ENCODE measurements at regions not wholly inside any gene's neighbourhood (a gene's known extent, or its start where the extent isn't known, plus 50 kb on each side); places are given as distances from the start of the nearest gene placed in this dataset.

GRCh38 chr20:24406750-24407149 is 62.7 kb upstream of the SYNDIG1 start:
- H3K4me3 ChIP-seq: no peak overlapping the region
- DNase-seq: no peak
- no peaks in the 10 kb centered on the region for H3K27me3 ChIP-seq
- TF ChIP-seq, protein P1, sequence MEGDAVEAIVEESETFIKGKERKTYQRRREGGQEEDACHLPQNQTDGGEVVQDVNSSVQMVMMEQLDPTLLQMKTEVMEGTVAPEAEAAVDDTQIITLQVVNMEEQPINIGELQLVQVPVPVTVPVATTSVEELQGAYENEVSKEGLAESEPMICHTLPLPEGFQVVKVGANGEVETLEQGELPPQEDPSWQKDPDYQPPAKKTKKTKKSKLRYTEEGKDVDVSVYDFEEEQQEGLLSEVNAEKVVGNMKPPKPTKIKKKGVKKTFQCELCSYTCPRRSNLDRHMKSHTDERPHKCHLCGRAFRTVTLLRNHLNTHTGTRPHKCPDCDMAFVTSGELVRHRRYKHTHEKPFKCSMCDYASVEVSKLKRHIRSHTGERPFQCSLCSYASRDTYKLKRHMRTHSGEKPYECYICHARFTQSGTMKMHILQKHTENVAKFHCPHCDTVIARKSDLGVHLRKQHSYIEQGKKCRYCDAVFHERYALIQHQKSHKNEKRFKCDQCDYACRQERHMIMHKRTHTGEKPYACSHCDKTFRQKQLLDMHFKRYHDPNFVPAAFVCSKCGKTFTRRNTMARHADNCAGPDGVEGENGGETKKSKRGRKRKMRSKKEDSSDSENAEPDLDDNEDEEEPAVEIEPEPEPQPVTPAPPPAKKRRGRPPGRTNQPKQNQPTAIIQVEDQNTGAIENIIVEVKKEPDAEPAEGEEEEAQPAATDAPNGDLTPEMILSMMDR (IDR thresholded peaks at IDR 0.05): no peak
- no peak for TF ChIP-seq POLR2A (IDR thresholded peaks at IDR 0.05)
- no peak overlapping the region for H3K27ac ChIP-seq
- no peaks in the 10 kb centered on the region for H3K36me3 ChIP-seq
- no peaks in the 10 kb centered on the region for H3K4me1 ChIP-seq
- H3K9me3 ChIP-seq: no peaks in the 10 kb centered on the region

DNA sequence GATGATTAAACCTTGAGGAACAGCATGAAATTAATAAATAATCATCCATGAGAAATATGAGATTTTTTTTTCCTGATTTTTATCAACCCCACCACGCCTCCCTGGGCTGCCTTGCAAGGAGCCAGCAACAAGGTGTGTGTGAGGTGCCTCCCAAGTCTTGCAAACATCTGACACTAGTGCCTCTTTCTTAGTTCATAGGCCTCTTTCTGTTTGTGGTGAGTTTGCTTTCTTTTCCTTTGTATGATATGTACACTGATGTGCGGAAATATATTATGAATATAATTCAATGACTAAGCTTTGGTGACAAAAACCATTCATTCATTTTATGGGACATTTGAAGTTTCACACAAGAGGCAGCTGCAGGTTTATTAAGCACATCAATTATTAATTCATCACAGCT is 63.2 kb upstream of the SYNDIG1 start:
- no peak for TF ChIP-seq POLR2A (IDR thresholded peaks at IDR 0.05)
- TF ChIP-seq, protein P1 (IDR thresholded peaks at IDR 0.05): no peak
- H3K27ac ChIP-seq: no peak overlapping the region
- H3K9me3 ChIP-seq: no peaks in the 10 kb centered on the region
- no peak for DNase-seq
- no peaks in the 10 kb centered on the region for H3K27me3 ChIP-seq
- H3K4me1 ChIP-seq: no peaks in the 10 kb centered on the region
- H3K4me3 ChIP-seq: no peak overlapping the region
- no peaks in the 10 kb centered on the region for H3K36me3 ChIP-seq

- H3K4me3 ChIP-seq: no peak overlapping the region
- no peaks in the 10 kb centered on the region for H3K9me3 ChIP-seq
- no peaks in the 10 kb centered on the region for H3K36me3 ChIP-seq
- H3K27me3 ChIP-seq: no peaks in the 10 kb centered on the region
- no peaks in the 10 kb centered on the region for H3K4me1 ChIP-seq
- TF ChIP-seq, protein P1 (IDR thresholded peaks at IDR 0.05): no peak
- TF ChIP-seq POLR2A (IDR thresholded peaks at IDR 0.05): no peak
- no peak overlapping the region for H3K27ac ChIP-seq
- no peak for DNase-seq
These were observed 63.6 kb upstream of the SYNDIG1 start for GRCh38 chr20:24405810-24406209.

DNA sequence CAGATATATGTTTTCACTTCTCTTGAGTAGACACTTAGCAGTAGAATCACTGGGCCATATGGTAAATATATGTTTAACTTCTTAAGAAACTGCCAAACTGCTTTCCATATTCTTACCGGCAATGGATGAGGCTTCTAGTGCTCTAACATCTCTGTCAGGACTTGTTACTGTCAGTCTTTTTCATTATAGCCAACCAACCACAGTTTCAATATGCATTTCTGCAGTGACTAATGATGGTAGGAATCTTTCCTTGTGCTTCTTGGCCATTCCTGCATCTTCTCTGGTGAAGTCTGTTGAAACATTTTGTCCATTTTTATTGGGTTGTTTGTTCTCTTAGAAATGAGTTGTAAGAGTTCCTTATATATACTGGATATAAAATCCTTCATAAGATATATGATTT is 66.0 kb upstream of the SYNDIG1 start:
- Histone ChIP-seq H3K27me3 (no peaks in the 10 kb centered on the region), H3K4me1 (no peaks in the 10 kb centered on the region)
- no peak for TF ChIP-seq POLR2A (IDR thresholded peaks at IDR 0.05)
- TF ChIP-seq, protein P1 (IDR thresholded peaks at IDR 0.05): no peak

DNA sequence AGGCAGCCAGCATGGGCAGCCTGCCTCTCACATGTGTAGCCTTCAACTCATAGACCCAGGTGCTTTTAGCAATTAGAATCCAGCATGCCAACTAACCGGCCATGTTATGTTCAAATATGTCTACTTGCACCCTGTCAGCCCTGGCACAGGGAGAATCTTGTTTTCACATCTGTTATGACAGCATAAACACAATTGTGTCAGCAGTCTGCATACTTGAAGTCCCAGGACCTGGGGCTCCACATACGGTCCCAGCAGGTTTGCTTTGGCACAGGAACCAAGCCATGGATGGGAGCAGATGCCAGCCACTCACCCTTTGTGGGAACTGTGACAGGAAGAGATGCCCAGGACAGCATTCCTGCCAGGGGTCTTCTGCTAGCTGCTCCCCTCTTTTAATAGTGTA is 67.2 kb upstream of the SYNDIG1 start:
- no peaks in the 10 kb centered on the region for H3K4me1 ChIP-seq
- no peaks in the 10 kb centered on the region for H3K36me3 ChIP-seq
- H3K4me3 ChIP-seq: no peak overlapping the region
- no peaks in the 10 kb centered on the region for H3K27me3 ChIP-seq
- no peak overlapping the region for H3K27ac ChIP-seq
- TF ChIP-seq, protein P1 (IDR thresholded peaks at IDR 0.05): no peak
- TF ChIP-seq POLR2A (IDR thresholded peaks at IDR 0.05): no peak
- no peaks in the 10 kb centered on the region for H3K9me3 ChIP-seq
- no peak for DNase-seq

More for the DNA sequence above, 66.0 kb upstream of the SYNDIG1 start:
- H3K4me3 ChIP-seq: no peak overlapping the region
- H3K9me3 ChIP-seq: no peaks in the 10 kb centered on the region
- no peak for DNase-seq
- H3K27ac ChIP-seq: no peak overlapping the region
- no peaks in the 10 kb centered on the region for H3K36me3 ChIP-seq

DNA sequence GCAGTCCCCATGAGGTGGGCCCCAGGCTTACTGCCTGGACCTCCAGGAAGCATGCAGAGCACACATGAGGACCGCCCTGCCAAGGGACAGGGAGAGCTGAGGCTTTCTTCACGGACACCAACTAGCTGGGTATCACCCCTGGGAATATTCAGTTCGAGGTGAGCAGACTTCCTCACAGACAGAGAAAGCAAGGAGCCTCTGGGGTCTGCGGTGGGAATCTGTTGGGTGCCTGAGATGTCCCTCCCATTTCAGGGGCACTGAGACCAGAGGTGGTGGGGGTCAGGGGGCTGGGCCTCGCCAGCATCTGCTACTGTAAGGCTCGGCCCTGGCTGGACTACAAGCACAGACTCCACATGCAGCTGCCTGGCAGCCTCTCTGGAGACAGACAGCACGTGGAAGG is 74.3 kb upstream of the SYNDIG1 start:
- H3K36me3 ChIP-seq: no peaks in the 10 kb centered on the region
- H3K9me3 ChIP-seq: no peaks in the 10 kb centered on the region
- H3K4me3 ChIP-seq: no peak overlapping the region
- no peaks in the 10 kb centered on the region for H3K4me1 ChIP-seq
- TF ChIP-seq, protein P1 (IDR thresholded peaks at IDR 0.05): no peak
- no peak for TF ChIP-seq POLR2A (IDR thresholded peaks at IDR 0.05)
- no peak for DNase-seq
- H3K27ac ChIP-seq: no peak overlapping the region
- no peaks in the 10 kb centered on the region for H3K27me3 ChIP-seq

Data from Peyer's patch (tissue), 4 donors.